ENCODE measurements at regions not wholly inside any gene's neighbourhood (a gene's known extent, or its start where the extent isn't known, plus 50 kb on each side); places are given as distances from the start of the nearest gene placed in this dataset.

DNA sequence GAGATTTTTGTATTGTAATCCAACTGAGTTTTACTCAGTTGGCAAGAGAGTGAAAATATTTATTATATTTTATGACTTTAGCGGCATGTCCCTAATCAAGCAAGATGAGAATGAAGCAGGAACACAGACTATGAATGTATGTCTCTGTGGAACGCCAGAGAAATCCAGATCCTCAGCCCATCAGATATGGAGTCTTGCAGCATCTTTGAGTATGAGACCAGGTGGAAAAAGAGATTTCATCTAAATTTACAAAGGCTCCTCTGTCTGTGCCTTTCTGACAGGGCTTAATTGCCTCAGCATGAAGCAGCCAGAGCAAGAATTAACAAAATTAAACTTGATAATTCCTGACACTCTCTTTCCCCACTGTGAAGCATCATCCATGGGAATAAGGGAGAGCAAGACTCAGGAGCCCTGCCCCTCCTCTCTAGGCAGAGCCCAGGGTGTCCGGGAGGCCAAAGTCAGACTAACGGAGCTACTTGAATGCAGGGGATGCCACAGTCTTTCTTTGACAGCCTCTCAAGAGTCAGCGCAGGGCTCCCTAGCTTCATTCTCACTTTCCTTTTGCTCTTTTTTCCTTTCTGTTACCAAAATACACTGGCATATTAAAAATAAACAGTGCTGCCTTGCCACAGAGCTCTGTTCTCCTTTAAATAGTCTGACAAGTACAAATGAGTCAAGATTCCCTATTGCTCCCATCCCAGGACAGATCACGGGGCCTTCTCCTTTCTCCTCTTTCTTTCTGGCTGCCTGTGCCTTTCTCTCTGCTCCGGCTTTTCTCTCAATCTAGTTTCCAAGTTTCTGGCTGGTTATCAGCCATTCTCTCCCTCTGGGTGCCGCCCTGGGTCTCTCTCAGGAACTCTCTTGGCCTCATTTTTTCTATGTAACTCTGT, 132.2 kb upstream of the INHBA start:
- no peak for DNase-seq

DNA sequence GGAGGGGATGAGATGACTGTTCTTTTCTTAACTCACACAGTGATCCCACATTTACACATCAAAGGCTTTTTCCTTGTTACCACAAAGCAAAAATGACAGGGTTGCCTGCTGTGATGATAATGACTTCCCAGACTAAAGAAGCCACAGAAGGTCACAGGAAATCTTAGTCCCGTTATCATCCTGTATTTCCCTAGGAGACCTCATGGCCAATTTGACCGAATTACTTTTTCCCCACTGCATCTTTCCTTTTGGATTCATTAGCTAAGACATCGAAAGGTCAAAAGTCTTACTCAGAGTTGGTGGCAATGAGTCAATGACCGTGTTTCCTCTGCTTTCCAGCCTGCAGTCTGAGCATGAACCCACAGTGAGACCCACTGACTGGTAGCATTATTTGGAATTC, 130.1 kb upstream of the INHBA start:
- WGBS (ENCODE audit: insufficient coverage): 98% methylated on average over 4 of the region's 4 CpGs

More for the DNA sequence above, 132.2 kb upstream of the INHBA start:
- Mint-ChIP-seq H3K27ac (peak overlapping the region in 3 of 7 donors; percentile 13 to 46 (median 16)), H3K36me3 (peaks cover 0 to 1% of the 10 kb centered on the region in 2 donors), H3K27me3 (ENCODE audit: low read depth in 3 of 3) (peaks cover 0 to 4% (median 2%) of the 10 kb centered on the region in 3 donors), H3K9me3 (peaks cover 0 to 19% (median 7%) of the 10 kb centered on the region in 7 donors), H3K4me1 (peaks cover 10% of the 10 kb centered on the region), H3K4me3 (no peak overlapping the region)
- Histone ChIP-seq H3K36me3 (replicated peaks in 1 of 2; ENCODE audit: control insufficient read depth in 1 of 2, insufficient read depth in 2 of 2, low read length in 2 of 2) (no peaks in the 10 kb centered on the region), H4K20me1 (ENCODE audit: insufficient read depth, low read length) (no peaks in the 10 kb centered on the region), H3K4me3 (replicated peaks in 1 of 3; ENCODE audit: low read depth in 2 of 3, low read length in 3 of 3) (no peak overlapping the region), H3K79me2 (ENCODE audit: insufficient read depth, low read length) (no peaks in the 10 kb centered on the region), H3K27me3 (ENCODE audit: control insufficient read depth in 2 of 2, insufficient read depth in 2 of 2, low read length in 2 of 2) (no peaks in the 10 kb centered on the region), H3K9ac (ENCODE audit: insufficient read depth, low read length, poor library complexity, severe bottlenecking) (no peak overlapping the region), H3K9me3 (replicated peaks in 1 of 2; ENCODE audit: control insufficient read depth in 1 of 2, insufficient read depth in 1 of 2, low read length in 2 of 2) (peaks cover 4% of the 10 kb centered on the region in 2 donors), H3K27ac (ENCODE audit: low read depth in 1 of 2, low read length in 2 of 2) (no peak overlapping the region), H2AFZ (ENCODE audit: insufficient read depth, low read depth, low read length, poor library complexity, severe bottlenecking) (no peak overlapping the region), H3K4me2 (replicated peaks; ENCODE audit: extremely low read depth, low read length, poor library complexity, severe bottlenecking) (no peak overlapping the region), H3K4me1 (ENCODE audit: control insufficient read depth in 1 of 2, insufficient read depth in 2 of 2, low read length in 2 of 2) (peaks cover 0 to 9% of the 10 kb centered on the region in 2 donors)
- intact Hi-C loops (cut with micrococcal nuclease): loop anchor here (5.0 to 10.0 kb wide), 2 partner anchors 32 to 50 kb away; no protein-coding TSS in a partner anchor
- TF ChIP-seq, protein P1, sequence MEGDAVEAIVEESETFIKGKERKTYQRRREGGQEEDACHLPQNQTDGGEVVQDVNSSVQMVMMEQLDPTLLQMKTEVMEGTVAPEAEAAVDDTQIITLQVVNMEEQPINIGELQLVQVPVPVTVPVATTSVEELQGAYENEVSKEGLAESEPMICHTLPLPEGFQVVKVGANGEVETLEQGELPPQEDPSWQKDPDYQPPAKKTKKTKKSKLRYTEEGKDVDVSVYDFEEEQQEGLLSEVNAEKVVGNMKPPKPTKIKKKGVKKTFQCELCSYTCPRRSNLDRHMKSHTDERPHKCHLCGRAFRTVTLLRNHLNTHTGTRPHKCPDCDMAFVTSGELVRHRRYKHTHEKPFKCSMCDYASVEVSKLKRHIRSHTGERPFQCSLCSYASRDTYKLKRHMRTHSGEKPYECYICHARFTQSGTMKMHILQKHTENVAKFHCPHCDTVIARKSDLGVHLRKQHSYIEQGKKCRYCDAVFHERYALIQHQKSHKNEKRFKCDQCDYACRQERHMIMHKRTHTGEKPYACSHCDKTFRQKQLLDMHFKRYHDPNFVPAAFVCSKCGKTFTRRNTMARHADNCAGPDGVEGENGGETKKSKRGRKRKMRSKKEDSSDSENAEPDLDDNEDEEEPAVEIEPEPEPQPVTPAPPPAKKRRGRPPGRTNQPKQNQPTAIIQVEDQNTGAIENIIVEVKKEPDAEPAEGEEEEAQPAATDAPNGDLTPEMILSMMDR (IDR thresholded peaks at IDR 0.05): no peak
- 92% methylated on average over 6 of the region's 8 CpGs for WGBS (ENCODE audit: insufficient coverage)

More for the DNA sequence above, 130.1 kb upstream of the INHBA start:
- Histone ChIP-seq H3K4me3 (replicated peaks in 1 of 3; ENCODE audit: low read depth in 2 of 3, low read length in 3 of 3) (no peak overlapping the region), H3K79me2 (ENCODE audit: insufficient read depth, low read length) (no peaks in the 10 kb centered on the region), H3K4me1 (ENCODE audit: control insufficient read depth in 1 of 2, insufficient read depth in 2 of 2, low read length in 2 of 2) (peaks cover 0 to 6% of the 10 kb centered on the region in 2 donors), H3K27ac (ENCODE audit: low read depth in 1 of 2, low read length in 2 of 2) (no peak overlapping the region), H3K36me3 (replicated peaks in 1 of 2; ENCODE audit: control insufficient read depth in 1 of 2, insufficient read depth in 2 of 2, low read length in 2 of 2) (no peaks in the 10 kb centered on the region), H2AFZ (ENCODE audit: insufficient read depth, low read depth, low read length, poor library complexity, severe bottlenecking) (no peak overlapping the region), H3K9ac (ENCODE audit: insufficient read depth, low read length, poor library complexity, severe bottlenecking) (no peak overlapping the region), H3K27me3 (ENCODE audit: control insufficient read depth in 2 of 2, insufficient read depth in 2 of 2, low read length in 2 of 2) (no peaks in the 10 kb centered on the region), H4K20me1 (ENCODE audit: insufficient read depth, low read length) (no peaks in the 10 kb centered on the region), H3K4me2 (replicated peaks; ENCODE audit: extremely low read depth, low read length, poor library complexity, severe bottlenecking) (no peak overlapping the region), H3K9me3 (replicated peaks in 1 of 2; ENCODE audit: control insufficient read depth in 1 of 2, insufficient read depth in 1 of 2, low read length in 2 of 2) (peaks cover 4% of the 10 kb centered on the region in 2 donors)
- Mint-ChIP-seq H3K27ac (no peak overlapping the region), H3K4me3 (no peak overlapping the region), H3K36me3 (peaks cover 0 to 1% of the 10 kb centered on the region in 2 donors), H3K27me3 (ENCODE audit: low read depth in 3 of 3) (peaks cover 0 to 4% (median 2%) of the 10 kb centered on the region in 3 donors), H3K9me3 (peaks cover 0 to 20% (median 5%) of the 10 kb centered on the region in 7 donors), H3K4me1 (peaks cover 7% of the 10 kb centered on the region)
- intact Hi-C loops (cut with micrococcal nuclease): loop anchor here (5.0 to 10.0 kb wide), 2 partner anchors 34 to 52 kb away; no protein-coding TSS in a partner anchor
- DNase-seq: no peak
- TF ChIP-seq, protein P1 (IDR thresholded peaks at IDR 0.05): no peak

Data from CD14-positive monocyte (primary cell).